ENCODE measurements at regions not wholly inside any gene's neighbourhood (a gene's known extent, or its start where the extent isn't known, plus 50 kb on each side); places are given as distances from the start of the nearest gene placed in this dataset.
"Not testable (repeated sequence)": the region's sequence is repeated elsewhere in the genome, so short reads cannot be mapped to it uniquely, and the experiment has no call there.

- DNase-seq = no peak
- intact Hi-C loops (cut with DNase I) = no loop called here
- ATAC-seq = peak; percentile 55 to 65
- Histone ChIP-seq H3K4me1 (ENCODE audit: control insufficient read depth, insufficient read depth, low read length) (no peaks in the 10 kb centered on the region), H3K4me3 (ENCODE audit: low read length) (no peak overlapping the region), H3K27ac (ENCODE audit: low read length) (no peak overlapping the region), H3K9me3 (ENCODE audit: control insufficient read depth, low read length) (no peaks in the 10 kb centered on the region), H3K27me3 (ENCODE audit: control insufficient read depth, insufficient read depth) (no peaks in the 10 kb centered on the region)
- 68% methylated on average over 12 of the region's 12 CpGs for WGBS
Observed at GRCh38 chr20:5675103-5676091, 64.6 kb upstream of the GPCPD1 start.

- Histone ChIP-seq H3K27ac (ENCODE audit: low read length) (no peak overlapping the region), H3K4me3 (ENCODE audit: low read length) (no peak overlapping the region), H3K9me3 (ENCODE audit: control insufficient read depth, low read length) (no peaks in the 10 kb centered on the region), H3K4me1 (ENCODE audit: control insufficient read depth, insufficient read depth, low read length) (no peaks in the 10 kb centered on the region), H3K27me3 (ENCODE audit: control insufficient read depth, insufficient read depth) (no peaks in the 10 kb centered on the region)
- DNase-seq = no peak
- intact Hi-C loops (cut with DNase I) = no loop called here
- 79% methylated on average over 3 of the region's 3 CpGs for WGBS
- ATAC-seq = no peak
Observed at GRCh38 chr20:5674176-5674660, 63.4 kb upstream of the GPCPD1 start.

- ATAC-seq = no peak
- Histone ChIP-seq H3K9me3 (ENCODE audit: control insufficient read depth, low read length) (no peaks in the 10 kb centered on the region), H3K4me1 (ENCODE audit: control insufficient read depth, insufficient read depth, low read length) (no peaks in the 10 kb centered on the region), H3K27me3 (ENCODE audit: control insufficient read depth, insufficient read depth) (no peaks in the 10 kb centered on the region), H3K4me3 (ENCODE audit: low read length) (no peak overlapping the region), H3K27ac (ENCODE audit: low read length) (no peak overlapping the region)
- WGBS = 93% methylated on average over 2 of the region's 2 CpGs
- intact Hi-C loops (cut with DNase I) = no loop called here
- DNase-seq = no peak
Observed at GRCh38 chr20:5670874-5671273, 60.1 kb upstream of the GPCPD1 start.

GRCh38 chr20:5670036-5670536 is 59.3 kb upstream of the GPCPD1 start:
- ATAC-seq (no peak), DNase-seq (no peak)
- Histone ChIP-seq H3K4me1 (ENCODE audit: control insufficient read depth, insufficient read depth, low read length) (no peaks in the 10 kb centered on the region), H3K4me3 (ENCODE audit: low read length) (no peak overlapping the region), H3K27ac (ENCODE audit: low read length) (no peak overlapping the region), H3K27me3 (ENCODE audit: control insufficient read depth, insufficient read depth) (no peaks in the 10 kb centered on the region), H3K9me3 (ENCODE audit: control insufficient read depth, low read length) (no peaks in the 10 kb centered on the region)
- intact Hi-C loops (cut with DNase I) = no loop called here
- WGBS = 88% methylated on average over 6 of the region's 6 CpGs

GRCh38 chr20:5668529-5668868 is 57.7 kb upstream of the GPCPD1 start:
- no peak overlapping the region for H3K4me3 ChIP-seq (ENCODE audit: low read length)
- H3K9me3 ChIP-seq (ENCODE audit: control insufficient read depth, low read length) = no peaks in the 10 kb centered on the region
- ATAC-seq = no peak
- no peak for DNase-seq
- WGBS = 94% methylated on average over 5 of the region's 5 CpGs
- intact Hi-C loops (cut with DNase I) = no loop called here
- H3K27ac ChIP-seq (ENCODE audit: low read length) = no peak overlapping the region
- H3K4me1 ChIP-seq (ENCODE audit: control insufficient read depth, insufficient read depth, low read length) = no peaks in the 10 kb centered on the region
- no peaks in the 10 kb centered on the region for H3K27me3 ChIP-seq (ENCODE audit: control insufficient read depth, insufficient read depth)

- intact Hi-C loops (cut with DNase I) = no loop called here
- no peak for ATAC-seq
- no peaks in the 10 kb centered on the region for H3K27me3 ChIP-seq (ENCODE audit: control insufficient read depth, insufficient read depth)
- H3K9me3 ChIP-seq (ENCODE audit: control insufficient read depth, low read length) = no peaks in the 10 kb centered on the region
- no peak overlapping the region for H3K4me3 ChIP-seq (ENCODE audit: low read length)
- no peak overlapping the region for H3K27ac ChIP-seq (ENCODE audit: low read length)
- 76% methylated on average over 4 of the region's 4 CpGs for WGBS
- no peaks in the 10 kb centered on the region for H3K4me1 ChIP-seq (ENCODE audit: control insufficient read depth, insufficient read depth, low read length)
- no peak for DNase-seq
Observed at GRCh38 chr20:5667705-5668528, 57.1 kb upstream of the GPCPD1 start.

GRCh38 chr20:5665417-5665816 is 54.6 kb upstream of the GPCPD1 start:
- DNase-seq = no peak
- no peak for ATAC-seq
- Histone ChIP-seq H3K27ac (ENCODE audit: low read length) (no peak overlapping the region), H3K27me3 (ENCODE audit: control insufficient read depth, insufficient read depth) (no peaks in the 10 kb centered on the region), H3K4me1 (ENCODE audit: control insufficient read depth, insufficient read depth, low read length) (no peaks in the 10 kb centered on the region), H3K9me3 (ENCODE audit: control insufficient read depth, low read length) (no peaks in the 10 kb centered on the region), H3K4me3 (ENCODE audit: low read length) (no peak overlapping the region)
- intact Hi-C loops (cut with DNase I) = no loop called here
- WGBS = 90% methylated on average over 2 of the region's 2 CpGs

GRCh38 chr20:5663396-5663795 is 52.6 kb upstream of the GPCPD1 start:
- Histone ChIP-seq H3K27me3 (ENCODE audit: control insufficient read depth, insufficient read depth) (no peaks in the 10 kb centered on the region), H3K4me1 (ENCODE audit: control insufficient read depth, insufficient read depth, low read length) (no peaks in the 10 kb centered on the region), H3K27ac (ENCODE audit: low read length) (no peak overlapping the region), H3K4me3 (ENCODE audit: low read length) (no peak overlapping the region), H3K9me3 (ENCODE audit: control insufficient read depth, low read length) (no peaks in the 10 kb centered on the region)
- DNase-seq (no peak), ATAC-seq (no peak)
- 95% methylated on average over 5 of the region's 5 CpGs for WGBS
- intact Hi-C loops (cut with DNase I) = no loop called here

- Histone ChIP-seq H3K27me3 (ENCODE audit: control insufficient read depth, insufficient read depth) (no peaks in the 10 kb centered on the region), H3K27ac (ENCODE audit: low read length) (no peak overlapping the region), H3K9me3 (ENCODE audit: control insufficient read depth, low read length) (no peaks in the 10 kb centered on the region), H3K4me3 (ENCODE audit: low read length) (no peak overlapping the region), H3K4me1 (ENCODE audit: control insufficient read depth, insufficient read depth, low read length) (no peaks in the 10 kb centered on the region)
- intact Hi-C loops (cut with DNase I) = no loop called here
- WGBS = 66% methylated on average over 2 of the region's 2 CpGs
- DNase-seq (no peak), ATAC-seq (no peak)
Observed at GRCh38 chr20:5662769-5663168, 52.0 kb upstream of the GPCPD1 start.

GRCh38 chr20:5660756-5661155 is 50.0 kb upstream of the GPCPD1 start:
- intact Hi-C loops (cut with DNase I); DNase-seq; H3K27me3 ChIP-seq (ENCODE audit: control insufficient read depth, insufficient read depth); H3K4me1 ChIP-seq (ENCODE audit: control insufficient read depth, insufficient read depth, low read length); ATAC-seq; H3K27ac ChIP-seq (ENCODE audit: low read length); H3K4me3 ChIP-seq (ENCODE audit: low read length); H3K9me3 ChIP-seq (ENCODE audit: control insufficient read depth, low read length): not testable (repeated sequence)
- 89% methylated on average over 8 of the region's 8 CpGs for WGBS
